ENCODE measurements at regions not wholly inside any gene's neighbourhood (a gene's known extent, or its start where the extent isn't known, plus 50 kb on each side); places are given as distances from the start of the nearest gene placed in this dataset.

GRCh38 chr4:187227907-187228704, 504.4 kb upstream of the FAT1 start:
- Histone ChIP-seq H3K27ac (no peak overlapping the region), H3K27me3 (no peaks in the 10 kb centered on the region), H3K36me3 (no peaks in the 10 kb centered on the region), H3K4me1 (no peaks in the 10 kb centered on the region), H3K9me3 (no peaks in the 10 kb centered on the region), H3K4me3 (no peak overlapping the region)
- DNase-seq (no peak), ATAC-seq (no peak)
- intact Hi-C loops (cut with DNase I), result no loop called here
- TF ChIP-seq CTCF (IDR thresholded peaks at IDR 0.05), result no peak
- TF ChIP-seq POLR2A (IDR thresholded peaks at IDR 0.05), result no peak
- 55% methylated on average over 6 of the region's 6 CpGs for WGBS (ENCODE audit: insufficient coverage, low coverage, low lambda C conversion rate, missing lambda C conversion rate)

GRCh38 chr4:187232196-187232595, 508.5 kb upstream of the FAT1 start:
- Histone ChIP-seq H3K36me3 (no peaks in the 10 kb centered on the region), H3K4me3 (no peak overlapping the region)
- WGBS (ENCODE audit: insufficient coverage, low coverage, low lambda C conversion rate, missing lambda C conversion rate), result 35% methylated on average over 3 of the region's 3 CpGs

GRCh38 chr4:187232796-187233195, 509.1 kb upstream of the FAT1 start:
- Histone ChIP-seq H3K27ac (no peak overlapping the region), H3K36me3 (no peaks in the 10 kb centered on the region), H3K9me3 (no peaks in the 10 kb centered on the region), H3K4me1 (no peaks in the 10 kb centered on the region), H3K4me3 (no peak overlapping the region), H3K27me3 (no peaks in the 10 kb centered on the region)
- DNase-seq, result no peak
- intact Hi-C loops (cut with DNase I), result no loop called here
- 36% methylated on average over 2 of the region's 2 CpGs for WGBS (ENCODE audit: insufficient coverage, low coverage, low lambda C conversion rate, missing lambda C conversion rate)
- no peak for ATAC-seq
- TF ChIP-seq POLR2A (IDR thresholded peaks at IDR 0.05) (no peak), CTCF (IDR thresholded peaks at IDR 0.05) (no peak)

More at GRCh38 chr4:187232196-187232595, 508.5 kb upstream of the FAT1 start:
- Histone ChIP-seq H3K4me1 (no peaks in the 10 kb centered on the region), H3K9me3 (no peaks in the 10 kb centered on the region), H3K27ac (no peak overlapping the region), H3K27me3 (no peaks in the 10 kb centered on the region)
- no peak for DNase-seq
- intact Hi-C loops (cut with DNase I), result no loop called here
- no peak for TF ChIP-seq POLR2A (IDR thresholded peaks at IDR 0.05)
- TF ChIP-seq CTCF (IDR thresholded peaks at IDR 0.05), result no peak
- ATAC-seq, result no peak

- ATAC-seq, result no peak
- WGBS (ENCODE audit: insufficient coverage, low coverage, low lambda C conversion rate, missing lambda C conversion rate), result 66% methylated on average over 13 of the region's 16 CpGs
- H3K4me1 ChIP-seq, result no peaks in the 10 kb centered on the region
- DNase-seq, result no peak
- H3K4me3 ChIP-seq, result no peak overlapping the region
- H3K36me3 ChIP-seq, result no peaks in the 10 kb centered on the region
- no peak overlapping the region for H3K27ac ChIP-seq
- TF ChIP-seq CTCF (IDR thresholded peaks at IDR 0.05) (no peak), POLR2A (IDR thresholded peaks at IDR 0.05) (no peak)
- no peaks in the 10 kb centered on the region for H3K9me3 ChIP-seq
- no peaks in the 10 kb centered on the region for H3K27me3 ChIP-seq
- intact Hi-C loops (cut with DNase I), result no loop called here
Measured at GRCh38 chr4:187235456-187236170, 512.0 kb upstream of the FAT1 start.
